Activated naive CD8-positive, alpha-beta T cell treated with anti-CD3 and anti-CD28 coated beads, Interleukin-2, amount 50 U/mL, for 24 hours (primary cell): ENCODE measurements at regions not wholly inside any gene's neighbourhood (a gene's known extent, or its start where the extent isn't known, plus 50 kb on each side); places are given as distances from the start of the nearest gene placed in this dataset.

ENCODE experiments used
- ATAC-seq: fragments of 150-1000 bp; cut with Tn5 transposase; one replicate; pipeline ENCODE4 v1.10.0; 2021
- DNase-seq: peaks from one replicate; pipeline ENCODE4 v3.0.0; 2021
- H3K27ac Mint-ChIP-seq: one replicate; pipeline ENCODE4 v1.8.0; 2021; ENCODE audit warnings: mild to moderate bottlenecking, mixed read lengths
- H3K27me3 Mint-ChIP-seq: one replicate; pipeline ENCODE4 v1.8.0; 2021; ENCODE audit warnings: mixed read lengths
- H3K36me3 Mint-ChIP-seq: one replicate; pipeline ENCODE4 v1.8.0; 2021; ENCODE audit warnings: low read depth, mixed read lengths
- H3K4me1 Mint-ChIP-seq: one replicate; pipeline ENCODE4 v1.8.0; 2021; ENCODE audit warnings: mixed read lengths
- H3K4me3 Mint-ChIP-seq: one replicate; pipeline ENCODE4 v1.8.0; 2021; ENCODE audit warnings: mild to moderate bottlenecking, moderate library complexity, mixed read lengths
- H3K9me3 Mint-ChIP-seq: one replicate; pipeline ENCODE4 v1.8.0; 2021; ENCODE audit warnings: mixed read lengths

- Mint-ChIP-seq H3K4me1 (peaks cover 28% of the 10 kb centered on the region), H3K27me3 (no peaks in the 10 kb centered on the region), H3K9me3 (no peaks in the 10 kb centered on the region), H3K27ac (no peak overlapping the region), H3K36me3 (no peaks in the 10 kb centered on the region), H3K4me3 (no peak overlapping the region)
- ATAC-seq (no peak), DNase-seq (no peak)
Observed at GRCh38 chr6:33915134-33915533, 111.3 kb upstream of the MLN start.

DNA sequence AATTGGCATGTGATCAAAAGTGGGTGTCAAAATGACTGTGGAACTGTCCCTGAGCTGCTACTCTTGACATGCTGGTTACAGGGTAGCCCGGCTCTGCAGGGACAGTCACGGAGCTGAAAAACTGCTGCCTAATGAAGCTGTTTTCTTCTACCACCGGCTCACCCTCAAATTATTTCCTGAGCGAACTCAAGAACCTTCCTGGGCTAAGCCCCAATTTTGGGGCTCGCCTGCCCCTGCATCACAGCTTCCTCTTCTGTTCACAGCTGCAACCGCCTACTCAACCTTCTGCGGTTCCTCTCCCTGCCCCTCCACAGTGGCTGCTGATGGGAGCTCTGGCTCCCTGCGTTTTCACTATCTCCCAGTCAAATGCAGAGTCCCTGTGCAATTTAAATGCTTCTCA lies 110.8 kb upstream of the MLN start:
- Mint-ChIP-seq H3K9me3 (no peaks in the 10 kb centered on the region), H3K36me3 (no peaks in the 10 kb centered on the region), H3K4me1 (peaks cover 28% of the 10 kb centered on the region), H3K27ac (no peak overlapping the region), H3K4me3 (no peak overlapping the region), H3K27me3 (no peaks in the 10 kb centered on the region)
- ATAC-seq (peak; percentile 77), DNase-seq (peak; percentile 44)

DNA sequence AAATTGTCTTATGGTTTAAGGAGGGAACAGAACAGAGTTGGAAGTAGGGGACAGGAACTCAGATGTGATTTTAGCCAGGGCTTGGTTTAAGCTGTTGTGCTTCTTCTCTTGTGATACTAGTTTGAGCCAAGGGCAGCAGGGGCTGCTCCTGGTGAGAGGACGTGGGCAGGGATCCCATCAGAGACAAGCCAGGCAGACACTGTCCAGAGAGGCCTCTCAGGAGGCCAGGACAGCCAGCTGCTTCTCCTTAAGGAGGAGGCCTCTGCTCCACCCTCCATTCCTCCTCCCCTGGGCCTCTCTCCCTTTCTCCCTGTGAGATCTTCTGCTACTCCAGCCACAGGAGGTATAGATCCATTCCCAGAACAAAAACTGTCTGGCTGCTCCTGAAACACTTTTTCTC lies 108.4 kb upstream of the MLN start:
- H3K4me1 Mint-ChIP-seq: peaks cover 36% of the 10 kb centered on the region
- ATAC-seq: no peak
- no peak overlapping the region for H3K27ac Mint-ChIP-seq

DNA sequence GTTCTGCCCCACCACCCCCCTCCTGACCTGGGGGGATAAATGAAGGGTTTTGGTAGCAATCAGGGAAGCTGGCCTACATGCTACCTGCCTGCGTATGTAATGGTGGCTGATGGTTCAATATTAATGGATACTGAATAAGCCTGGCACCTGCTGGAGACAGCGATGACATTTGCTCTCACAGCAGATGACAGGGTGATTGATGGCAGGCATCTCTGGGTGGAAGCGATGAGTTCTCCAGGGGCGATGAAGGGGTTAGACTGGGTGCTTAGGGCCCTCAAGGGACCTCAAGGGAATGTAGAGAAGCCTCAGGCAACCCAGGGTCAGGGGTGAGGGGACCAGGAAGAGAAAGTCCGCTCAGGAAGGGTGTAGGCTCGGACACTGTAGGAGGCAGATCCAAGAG lies 107.7 kb upstream of the MLN start:
- DNase-seq: no peak
- H3K27ac Mint-ChIP-seq: no peak overlapping the region
- no peaks in the 10 kb centered on the region for H3K9me3 Mint-ChIP-seq
- no peaks in the 10 kb centered on the region for H3K27me3 Mint-ChIP-seq
- no peak overlapping the region for H3K4me3 Mint-ChIP-seq
- ATAC-seq: no peak
- peaks cover 43% of the 10 kb centered on the region for H3K4me1 Mint-ChIP-seq
- H3K36me3 Mint-ChIP-seq: no peaks in the 10 kb centered on the region

More for the DNA sequence above, 108.4 kb upstream of the MLN start:
- no peak for DNase-seq
- Mint-ChIP-seq H3K36me3 (no peaks in the 10 kb centered on the region), H3K4me3 (no peak overlapping the region), H3K9me3 (no peaks in the 10 kb centered on the region), H3K27me3 (no peaks in the 10 kb centered on the region)

DNA sequence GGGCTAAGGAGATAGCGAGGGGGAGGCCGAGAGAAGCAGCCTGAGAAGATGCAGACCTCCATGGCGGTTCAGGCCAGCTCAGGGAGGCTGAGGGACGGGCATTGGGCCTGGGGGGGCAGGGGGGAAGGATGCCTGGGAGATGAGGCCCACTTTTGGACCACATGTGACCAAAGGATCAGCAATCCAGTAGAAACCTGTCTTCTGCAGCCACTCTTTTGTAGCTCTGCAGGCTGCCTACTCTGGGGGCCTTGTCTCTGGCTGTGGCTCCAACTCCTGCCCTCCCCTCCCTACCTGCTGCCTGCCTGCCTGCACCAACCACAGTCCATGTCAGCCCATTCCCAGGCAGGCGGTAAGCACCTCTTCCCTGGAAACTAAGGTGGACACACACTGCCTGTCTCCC lies 106.8 kb upstream of the MLN start:
- Mint-ChIP-seq H3K4me3 (no peak overlapping the region), H3K9me3 (no peaks in the 10 kb centered on the region), H3K27ac (no peak overlapping the region), H3K27me3 (no peaks in the 10 kb centered on the region), H3K36me3 (no peaks in the 10 kb centered on the region), H3K4me1 (peaks cover 50% of the 10 kb centered on the region)
- no peak for DNase-seq
- ATAC-seq: no peak

GRCh38 chr6:33909737-33910136 lies 105.9 kb upstream of the MLN start:
- Mint-ChIP-seq H3K4me3 (no peak overlapping the region), H3K27ac (no peak overlapping the region), H3K4me1 (peaks cover 52% of the 10 kb centered on the region), H3K9me3 (no peaks in the 10 kb centered on the region), H3K36me3 (no peaks in the 10 kb centered on the region), H3K27me3 (no peaks in the 10 kb centered on the region)
- ATAC-seq: no peak
- no peak for DNase-seq

- no peak for DNase-seq
- H3K4me3 Mint-ChIP-seq: no peak overlapping the region
- H3K36me3 Mint-ChIP-seq: no peaks in the 10 kb centered on the region
- no peaks in the 10 kb centered on the region for H3K9me3 Mint-ChIP-seq
- H3K27me3 Mint-ChIP-seq: no peaks in the 10 kb centered on the region
- peaks cover 52% of the 10 kb centered on the region for H3K4me1 Mint-ChIP-seq
- no peak overlapping the region for H3K27ac Mint-ChIP-seq
- ATAC-seq: no peak
Observed at GRCh38 chr6:33908025-33908424, 104.2 kb upstream of the MLN start.

GRCh38 chr6:33907227-33907626 lies 103.4 kb upstream of the MLN start:
- H3K27me3 Mint-ChIP-seq: no peaks in the 10 kb centered on the region
- H3K27ac Mint-ChIP-seq: no peak overlapping the region
- no peaks in the 10 kb centered on the region for H3K9me3 Mint-ChIP-seq
- no peak for DNase-seq
- peaks cover 52% of the 10 kb centered on the region for H3K4me1 Mint-ChIP-seq
- no peak for ATAC-seq
- H3K4me3 Mint-ChIP-seq: no peak overlapping the region
- H3K36me3 Mint-ChIP-seq: no peaks in the 10 kb centered on the region

DNA sequence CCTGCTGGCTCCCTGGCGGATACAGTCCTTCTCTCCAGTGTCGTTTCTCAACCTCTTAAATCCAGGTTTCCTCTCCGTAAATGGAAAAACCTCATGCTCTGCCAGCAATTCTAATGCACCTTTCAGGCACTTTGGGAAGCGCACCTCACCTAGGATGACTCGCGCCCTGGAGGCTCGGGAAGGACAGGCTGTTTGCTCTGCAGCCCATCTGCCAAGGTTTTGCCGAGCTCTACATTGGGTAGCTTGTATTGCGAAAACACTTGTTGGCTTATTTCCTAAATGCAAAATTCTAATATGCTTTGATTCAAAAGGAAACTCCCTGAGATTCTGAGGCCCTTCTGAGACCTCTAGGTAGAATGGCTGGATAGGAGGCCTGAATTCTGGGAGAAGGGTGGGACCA lies 102.6 kb upstream of the MLN start:
- no peak overlapping the region for H3K27ac Mint-ChIP-seq
- no peaks in the 10 kb centered on the region for H3K36me3 Mint-ChIP-seq
- H3K4me1 Mint-ChIP-seq: peaks cover 52% of the 10 kb centered on the region
- H3K27me3 Mint-ChIP-seq: peaks cover 5% of the 10 kb centered on the region
- ATAC-seq (no peak), DNase-seq (no peak)
- H3K4me3 Mint-ChIP-seq: no peak overlapping the region
- H3K9me3 Mint-ChIP-seq: no peaks in the 10 kb centered on the region

DNA sequence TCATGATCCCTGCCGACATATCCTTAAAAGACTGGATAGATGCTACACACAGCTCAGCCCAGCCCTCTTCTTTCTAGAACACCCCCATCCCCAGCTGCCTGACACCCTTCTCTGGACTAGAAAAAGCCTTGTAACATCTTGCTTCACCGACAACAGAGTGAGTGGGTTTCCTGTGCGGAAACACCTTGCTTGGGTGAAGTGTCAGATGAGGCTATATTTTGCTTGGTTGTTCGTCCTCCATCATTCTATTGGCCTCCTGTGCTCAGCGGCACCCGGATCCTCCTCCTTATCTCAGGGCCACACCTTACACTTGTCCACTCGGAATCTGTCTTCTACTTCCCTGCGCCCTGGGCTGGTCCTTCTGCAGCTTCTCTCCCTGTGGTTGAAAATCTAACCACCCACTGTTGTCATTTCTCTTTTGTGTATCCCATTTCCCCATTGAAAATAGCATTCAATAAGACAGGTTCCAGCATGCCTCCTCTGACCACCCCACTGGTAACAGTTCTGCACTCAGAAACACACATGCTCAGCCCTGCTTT lies 101.3 kb upstream of the MLN start:
- Mint-ChIP-seq H3K9me3 (no peaks in the 10 kb centered on the region), H3K27ac (no peak overlapping the region), H3K27me3 (peaks cover 5% of the 10 kb centered on the region), H3K36me3 (no peaks in the 10 kb centered on the region), H3K4me3 (no peak overlapping the region), H3K4me1 (peaks cover 55% of the 10 kb centered on the region)
- DNase-seq: no peak
- ATAC-seq: no peak

DNA sequence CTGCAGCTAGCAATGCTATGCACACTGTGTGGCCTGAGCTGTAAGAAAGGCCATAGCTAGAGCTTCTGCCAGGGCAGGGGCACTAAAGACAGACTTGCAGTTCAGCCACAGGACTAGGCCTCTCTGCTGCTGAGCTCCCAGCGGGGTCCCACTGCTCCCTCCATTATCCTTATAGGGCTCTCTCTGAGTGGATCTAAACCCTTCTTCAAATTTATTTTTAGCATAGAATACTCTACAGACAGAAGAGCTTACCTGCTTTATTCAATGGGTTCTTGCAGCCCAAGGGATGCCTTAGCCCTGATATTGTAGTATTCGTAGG lies 100.9 kb upstream of the MLN start:
- peaks cover 55% of the 10 kb centered on the region for H3K4me1 Mint-ChIP-seq
- no peak for ATAC-seq

GRCh38 chr6:33904050-33904746 lies 100.4 kb upstream of the MLN start:
- H3K27ac Mint-ChIP-seq: no peak overlapping the region

More for the DNA sequence above, 100.9 kb upstream of the MLN start:
- no peaks in the 10 kb centered on the region for H3K36me3 Mint-ChIP-seq
- no peak overlapping the region for H3K4me3 Mint-ChIP-seq
- no peak for DNase-seq
- H3K27ac Mint-ChIP-seq: no peak overlapping the region
- H3K27me3 Mint-ChIP-seq: peaks cover 5% of the 10 kb centered on the region
- no peaks in the 10 kb centered on the region for H3K9me3 Mint-ChIP-seq

GRCh38 chr6:33903579-33903978 lies 99.8 kb upstream of the MLN start:
- DNase-seq (no peak), ATAC-seq (no peak)
- no peaks in the 10 kb centered on the region for H3K36me3 Mint-ChIP-seq
- peaks cover 55% of the 10 kb centered on the region for H3K4me1 Mint-ChIP-seq
- H3K27ac Mint-ChIP-seq: no peak overlapping the region
- H3K9me3 Mint-ChIP-seq: no peaks in the 10 kb centered on the region
- no peak overlapping the region for H3K4me3 Mint-ChIP-seq
- peaks cover 5% of the 10 kb centered on the region for H3K27me3 Mint-ChIP-seq

More at GRCh38 chr6:33904050-33904746, 100.4 kb upstream of the MLN start:
- Mint-ChIP-seq H3K9me3 (no peaks in the 10 kb centered on the region), H3K4me3 (no peak overlapping the region), H3K27me3 (peaks cover 5% of the 10 kb centered on the region), H3K4me1 (peaks cover 55% of the 10 kb centered on the region), H3K36me3 (no peaks in the 10 kb centered on the region)
- ATAC-seq (peak; percentile 86), DNase-seq (peak; percentile 56)

DNA sequence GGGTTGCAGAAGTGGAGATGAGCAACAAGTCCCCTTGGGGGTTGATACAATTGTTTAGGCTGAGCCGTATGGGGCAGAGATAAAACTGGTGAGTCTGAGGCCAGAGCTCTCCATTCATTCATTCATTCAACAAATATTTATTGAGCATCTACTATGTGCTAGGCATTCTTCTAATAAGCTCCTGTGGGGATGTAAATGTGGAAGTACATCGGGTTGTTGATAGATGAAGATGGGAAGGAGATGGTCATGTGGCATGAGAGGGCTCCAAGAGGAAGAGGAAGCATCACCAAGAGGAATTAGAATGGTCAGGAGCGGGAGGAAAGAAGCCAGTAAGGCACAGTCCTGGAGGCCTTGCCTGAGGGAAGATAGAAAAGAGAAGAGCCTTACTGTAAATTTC lies 98.7 kb upstream of the MLN start:
- DNase-seq (no peak), ATAC-seq (no peak)
- Mint-ChIP-seq H3K36me3 (no peaks in the 10 kb centered on the region), H3K27ac (no peak overlapping the region), H3K4me1 (peaks cover 50% of the 10 kb centered on the region), H3K4me3 (no peak overlapping the region), H3K9me3 (no peaks in the 10 kb centered on the region), H3K27me3 (peaks cover 5% of the 10 kb centered on the region)

DNA sequence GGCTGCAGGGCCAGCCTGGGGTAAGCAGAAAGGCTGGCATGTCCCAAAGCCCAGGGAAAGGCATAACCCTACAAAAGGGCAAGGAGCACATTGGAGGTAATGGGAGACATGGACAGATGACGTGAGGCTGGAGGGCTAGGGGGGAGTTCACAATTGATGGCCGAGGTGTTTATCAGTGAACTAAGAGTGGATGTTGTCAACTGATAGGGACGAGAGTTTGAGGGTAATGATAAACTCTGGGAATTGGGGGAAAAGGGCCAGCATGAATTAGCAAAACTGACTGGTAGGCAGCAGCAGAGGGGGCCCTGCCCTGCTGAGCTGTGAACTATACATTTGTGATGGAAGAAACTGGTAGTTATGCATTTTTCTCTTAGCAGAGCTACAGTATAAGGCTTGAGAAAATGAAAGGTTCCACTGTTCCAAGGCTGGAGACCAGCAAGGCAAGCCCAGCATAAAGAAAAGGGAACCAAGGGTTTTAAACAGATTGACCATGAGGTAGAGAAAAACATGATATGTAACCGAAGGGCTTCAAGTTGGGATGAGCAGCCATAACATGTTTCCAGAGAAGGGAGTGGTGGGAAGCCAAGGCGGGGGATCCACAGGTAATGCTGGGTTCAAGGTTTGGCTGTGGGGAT lies 98.1 kb upstream of the MLN start:
- DNase-seq (no peak), ATAC-seq (no peak)
- Mint-ChIP-seq H3K4me3 (no peak overlapping the region), H3K9me3 (no peaks in the 10 kb centered on the region), H3K27me3 (peaks cover 5% of the 10 kb centered on the region), H3K36me3 (no peaks in the 10 kb centered on the region), H3K27ac (no peak overlapping the region), H3K4me1 (peaks cover 48% of the 10 kb centered on the region)
